Ovary (tissue), 3 donors: ENCODE measurements at regions not wholly inside any gene's neighbourhood (a gene's known extent, or its start where the extent isn't known, plus 50 kb on each side); places are given as distances from the start of the nearest gene placed in this dataset.

ENCODE experiments used
- POLR2A ChIP-seq: fragments of 450-650 bp; IDR thresholded peaks from one replicate; pipeline ENCODE4 v1.6.1; 2017; ENCODE audit warnings: antibody characterized with exemption, mild to moderate bottlenecking, moderate library complexity
- TF ChIP-seq, protein P1 (sequence below), 3 donors: fragments of 450-650 bp in 2 of 3; fragments of 200-600 bp in 1 of 3; IDR thresholded peaks; one replicate each; pipeline versions ENCODE4 v1.5.1 to v1.8.0; 2016 to 2022; ENCODE audit warnings: antibody characterized with exemption in 3 of 3, mild to moderate bottlenecking in 1 of 3
- donor health status: DM: no; HTN: no; CAD: no.

GRCh38 chr11:69373251-69373635 lies 79.3 kb downstream of the MYEOV start:
- TF ChIP-seq, protein P1, sequence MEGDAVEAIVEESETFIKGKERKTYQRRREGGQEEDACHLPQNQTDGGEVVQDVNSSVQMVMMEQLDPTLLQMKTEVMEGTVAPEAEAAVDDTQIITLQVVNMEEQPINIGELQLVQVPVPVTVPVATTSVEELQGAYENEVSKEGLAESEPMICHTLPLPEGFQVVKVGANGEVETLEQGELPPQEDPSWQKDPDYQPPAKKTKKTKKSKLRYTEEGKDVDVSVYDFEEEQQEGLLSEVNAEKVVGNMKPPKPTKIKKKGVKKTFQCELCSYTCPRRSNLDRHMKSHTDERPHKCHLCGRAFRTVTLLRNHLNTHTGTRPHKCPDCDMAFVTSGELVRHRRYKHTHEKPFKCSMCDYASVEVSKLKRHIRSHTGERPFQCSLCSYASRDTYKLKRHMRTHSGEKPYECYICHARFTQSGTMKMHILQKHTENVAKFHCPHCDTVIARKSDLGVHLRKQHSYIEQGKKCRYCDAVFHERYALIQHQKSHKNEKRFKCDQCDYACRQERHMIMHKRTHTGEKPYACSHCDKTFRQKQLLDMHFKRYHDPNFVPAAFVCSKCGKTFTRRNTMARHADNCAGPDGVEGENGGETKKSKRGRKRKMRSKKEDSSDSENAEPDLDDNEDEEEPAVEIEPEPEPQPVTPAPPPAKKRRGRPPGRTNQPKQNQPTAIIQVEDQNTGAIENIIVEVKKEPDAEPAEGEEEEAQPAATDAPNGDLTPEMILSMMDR (IDR thresholded peaks at IDR 0.05), result no peak
- TF ChIP-seq POLR2A, result no peak
